ENCODE measurements at regions not wholly inside any gene's neighbourhood (a gene's known extent, or its start where the extent isn't known, plus 50 kb on each side); places are given as distances from the start of the nearest gene placed in this dataset.
A peak's percentile ranks its signal among the peaks of the same experiment; 100 is the strongest.
"Not testable (repeated sequence)": the region's sequence is repeated elsewhere in the genome, so short reads cannot be mapped to it uniquely, and the experiment has no call there.

- not testable (repeated sequence) for DNase-seq
Measured at GRCh38 chr1:206312274-206312665, 108.9 kb downstream of the SRGAP2 start.

- not testable (repeated sequence) for DNase-seq
Measured at GRCh38 chr1:206314951-206315636, 111.8 kb downstream of the SRGAP2 start.

- DNase-seq: not testable (repeated sequence)
Measured at GRCh38 chr1:206316901-206317300, 113.6 kb downstream of the SRGAP2 start.

GRCh38 chr1:206317878-206318514, 114.7 kb downstream of the SRGAP2 start:
- DNase-seq: peak; percentile 1

GRCh38 chr1:206320227-206320626, 116.9 kb downstream of the SRGAP2 start:
- not testable (repeated sequence) for DNase-seq

GRCh38 chr1:206326159-206326939, 123.0 kb downstream of the SRGAP2 start:
- DNase-seq: not testable (repeated sequence)

- not testable (repeated sequence) for DNase-seq
Measured at GRCh38 chr1:206331597-206331996, 128.3 kb downstream of the SRGAP2 start.

GRCh38 chr1:206333316-206333715, 130.0 kb downstream of the SRGAP2 start:
- DNase-seq: not testable (repeated sequence)

- not testable (repeated sequence) for DNase-seq
Measured at GRCh38 chr1:206333897-206334296, 130.6 kb downstream of the SRGAP2 start.

- DNase-seq: not testable (repeated sequence)
Measured at GRCh38 chr1:206334481-206334880, 131.1 kb downstream of the SRGAP2 start.

- DNase-seq: not testable (repeated sequence)
Measured at GRCh38 chr1:206335162-206335561, 131.8 kb downstream of the SRGAP2 start.

- not testable (repeated sequence) for DNase-seq
Measured at GRCh38 chr1:206335875-206336846, 132.8 kb downstream of the SRGAP2 start.

GRCh38 chr1:206337024-206337423, 133.3 kb upstream of the IKBKE start:
- not testable (repeated sequence) for DNase-seq

GRCh38 chr1:206350493-206351275, 119.6 kb upstream of the IKBKE start:
- DNase-seq: not testable (repeated sequence)

- not testable (repeated sequence) for DNase-seq
Measured at GRCh38 chr1:206351276-206352052, 118.8 kb upstream of the IKBKE start.

- DNase-seq: not testable (repeated sequence)
Measured at GRCh38 chr1:206356310-206356709, 114.0 kb upstream of the IKBKE start.

GRCh38 chr1:206357962-206358361, 112.3 kb upstream of the IKBKE start:
- DNase-seq: not testable (repeated sequence)

GRCh38 chr1:206358771-206359170, 111.5 kb upstream of the IKBKE start:
- DNase-seq: not testable (repeated sequence)

- DNase-seq: not testable (repeated sequence)
Measured at GRCh38 chr1:206359377-206359776, 110.9 kb upstream of the IKBKE start.

GRCh38 chr1:206361978-206362543, 108.2 kb upstream of the IKBKE start:
- not testable (repeated sequence) for DNase-seq
